NT2/D1 (cell line): ENCODE measurements at regions not wholly inside any gene's neighbourhood (a gene's known extent, or its start where the extent isn't known, plus 50 kb on each side); places are given as distances from the start of the nearest gene placed in this dataset.
A peak's percentile ranks its signal among the peaks of the same experiment; 100 is the strongest.

Experiments used
- DNase-seq: peaks from one replicate; pipeline ENCODE4 v3.0.0-alpha.2; 2011; ENCODE audit warnings: low read depth, low spot score
- H3K27me3 ChIP-seq: 2 replicates; pipeline ENCODE4 v1.6.0; 2011; ENCODE audit warnings: mild to moderate bottlenecking; ENCODE audit not compliant: insufficient read length, insufficient read depth
- H3K36me3 ChIP-seq: 2 replicates; pipeline ENCODE4 v1.6.1; 2011; ENCODE audit warnings: mild to moderate bottlenecking, low read length, mixed read lengths; ENCODE audit not compliant: insufficient read depth, insufficient read length
- H3K4me1 ChIP-seq: 2 replicates; pipeline ENCODE4 v1.5.1; 2011; ENCODE audit not compliant: insufficient read depth, insufficient read length
- H3K4me3 ChIP-seq: 2 replicates; pipeline ENCODE4 v1.5.1; 2011; ENCODE audit warnings: low read depth; ENCODE audit not compliant: insufficient read length
- H3K9ac ChIP-seq: 2 replicates; pipeline ENCODE4 v1.6.0; 2011; ENCODE audit warnings: low read depth; ENCODE audit not compliant: insufficient read length
- H3K9me3 ChIP-seq: 2 replicates; pipeline ENCODE4 v1.5.1; 2011; ENCODE audit warnings: mild to moderate bottlenecking, low read length; ENCODE audit not compliant: insufficient read depth
- SUZ12 ChIP-seq: IDR thresholded peaks from 2 replicates; pipeline ENCODE4 v1.6.1; 2011; ENCODE audit not compliant: insufficient read length, insufficient read depth; ENCODE audit errors: extremely low read depth
- YY1 ChIP-seq: IDR thresholded peaks from 2 replicates; pipeline ENCODE4 v1.6.1; 2011; ENCODE audit not compliant: insufficient read length, insufficient read depth
- ZNF274 ChIP-seq: IDR thresholded peaks from 2 replicates; pipeline ENCODE4 v1.6.1; 2011; ENCODE audit warnings: mild to moderate bottlenecking, low read depth, low read length

DNA sequence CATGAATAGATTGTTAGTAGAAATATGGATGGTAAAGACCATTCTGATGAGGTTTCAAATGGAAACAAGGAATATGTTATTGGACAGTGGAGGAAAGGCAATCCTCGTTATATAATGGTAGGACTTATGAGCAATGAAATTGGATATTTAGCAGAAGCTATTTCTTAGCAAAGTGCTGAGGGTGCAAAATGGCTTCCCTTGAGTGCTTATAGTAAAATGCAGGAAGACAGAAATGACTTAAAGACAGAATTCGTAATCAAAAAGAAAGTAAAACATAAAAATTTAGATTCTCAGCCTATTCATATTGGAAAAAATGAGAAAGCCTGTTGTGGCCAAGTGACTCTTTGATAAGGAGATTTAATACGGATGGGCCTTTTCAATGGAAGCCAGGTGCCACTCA is 102.1 kb upstream of the ADRA1B start:
- H3K9me3 ChIP-seq, result no peaks in the 10 kb centered on the region
- no peaks in the 10 kb centered on the region for H3K27me3 ChIP-seq
- no peak for DNase-seq
- H3K4me1 ChIP-seq, result no peaks in the 10 kb centered on the region
- no peak overlapping the region for H3K4me3 ChIP-seq
- TF ChIP-seq SUZ12 (no peak), ZNF274 (no peak)
- no peak overlapping the region for H3K9ac ChIP-seq
- no peaks in the 10 kb centered on the region for H3K36me3 ChIP-seq

DNA sequence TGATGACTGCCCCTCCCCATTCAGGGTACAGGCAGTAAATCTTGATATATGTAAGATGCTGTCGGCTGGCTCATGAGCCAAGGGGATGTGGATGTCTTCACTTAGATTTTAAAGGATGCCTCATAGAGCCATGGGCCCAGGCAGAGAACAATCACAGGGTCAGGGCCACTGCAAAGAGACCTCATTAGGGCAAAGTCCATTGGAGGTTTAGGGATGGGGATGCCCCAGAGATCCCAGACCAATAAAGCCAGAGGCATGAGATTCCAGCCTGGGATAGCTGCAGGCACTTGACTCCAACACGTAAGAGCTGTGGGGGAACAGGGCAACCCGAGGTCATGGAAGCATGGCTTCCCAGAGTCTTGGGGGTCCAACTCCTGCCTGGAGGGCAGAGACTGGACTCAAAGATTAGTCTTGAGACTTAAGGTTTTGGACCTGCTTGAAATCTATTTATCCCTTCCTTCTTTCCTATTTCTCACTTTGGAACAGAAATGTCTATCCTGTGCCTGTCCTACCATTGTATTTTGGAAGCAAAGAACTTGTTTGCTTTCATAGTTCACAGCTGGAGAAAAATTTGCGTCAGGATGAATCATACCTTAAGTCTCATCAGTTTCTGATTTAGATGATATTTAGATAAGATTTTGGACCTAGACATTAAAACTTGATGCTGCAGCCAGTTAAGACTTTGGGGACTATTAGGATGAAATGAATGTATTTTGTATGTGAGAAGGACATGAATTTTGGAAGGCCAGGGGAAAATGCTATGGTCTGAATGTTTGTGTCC is 101.3 kb upstream of the ADRA1B start:
- no peak for DNase-seq
- Histone ChIP-seq H3K4me3 (no peak overlapping the region), H3K36me3 (no peaks in the 10 kb centered on the region), H3K9ac (no peak overlapping the region), H3K4me1 (peaks cover 4% of the 10 kb centered on the region), H3K27me3 (no peaks in the 10 kb centered on the region), H3K9me3 (no peaks in the 10 kb centered on the region)
- TF ChIP-seq SUZ12, result no peak
- no peak for TF ChIP-seq YY1
- TF ChIP-seq ZNF274, result no peak

DNA sequence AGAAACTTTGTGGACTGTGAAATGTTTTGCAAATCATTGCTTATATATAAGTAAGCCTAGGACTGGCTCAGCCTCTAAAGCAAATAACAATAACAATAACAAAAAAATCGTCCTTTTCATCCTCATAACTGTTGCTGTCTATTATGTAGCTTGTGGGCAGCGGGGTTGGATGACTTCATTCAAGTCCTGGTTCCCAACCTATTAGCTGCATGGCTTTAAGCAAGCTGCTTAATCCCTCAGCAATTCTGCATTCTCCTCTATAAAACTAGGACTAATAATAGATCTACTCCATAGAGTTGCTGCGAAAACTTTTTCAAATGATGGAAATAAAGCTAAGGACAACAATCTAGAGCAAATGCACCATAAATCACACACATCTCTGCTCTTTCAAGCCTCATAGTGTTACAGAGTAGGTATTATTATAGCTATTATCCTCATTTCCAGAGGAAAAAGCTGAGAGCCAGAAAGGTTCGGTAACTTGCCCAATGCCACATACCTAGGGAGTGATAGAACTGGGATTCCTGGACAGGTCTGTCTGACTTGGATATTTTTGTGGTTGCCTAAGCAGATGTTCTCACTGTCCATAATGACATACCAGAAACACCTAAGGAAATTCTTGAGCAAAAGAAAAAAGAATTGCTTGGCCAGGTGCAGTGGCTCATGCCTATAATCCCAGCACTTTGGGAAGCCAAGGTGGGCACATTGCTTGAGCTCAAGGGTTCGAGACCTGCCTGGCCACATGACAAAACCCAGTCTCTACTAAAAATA is 98.8 kb upstream of the ADRA1B start:
- no peaks in the 10 kb centered on the region for H3K9me3 ChIP-seq
- no peak for DNase-seq
- no peak overlapping the region for H3K4me3 ChIP-seq
- peaks cover 6% of the 10 kb centered on the region for H3K4me1 ChIP-seq
- TF ChIP-seq SUZ12 (no peak), ZNF274 (no peak), YY1 (no peak)
- H3K36me3 ChIP-seq, result no peaks in the 10 kb centered on the region
- H3K9ac ChIP-seq, result no peak overlapping the region
- no peaks in the 10 kb centered on the region for H3K27me3 ChIP-seq

DNA sequence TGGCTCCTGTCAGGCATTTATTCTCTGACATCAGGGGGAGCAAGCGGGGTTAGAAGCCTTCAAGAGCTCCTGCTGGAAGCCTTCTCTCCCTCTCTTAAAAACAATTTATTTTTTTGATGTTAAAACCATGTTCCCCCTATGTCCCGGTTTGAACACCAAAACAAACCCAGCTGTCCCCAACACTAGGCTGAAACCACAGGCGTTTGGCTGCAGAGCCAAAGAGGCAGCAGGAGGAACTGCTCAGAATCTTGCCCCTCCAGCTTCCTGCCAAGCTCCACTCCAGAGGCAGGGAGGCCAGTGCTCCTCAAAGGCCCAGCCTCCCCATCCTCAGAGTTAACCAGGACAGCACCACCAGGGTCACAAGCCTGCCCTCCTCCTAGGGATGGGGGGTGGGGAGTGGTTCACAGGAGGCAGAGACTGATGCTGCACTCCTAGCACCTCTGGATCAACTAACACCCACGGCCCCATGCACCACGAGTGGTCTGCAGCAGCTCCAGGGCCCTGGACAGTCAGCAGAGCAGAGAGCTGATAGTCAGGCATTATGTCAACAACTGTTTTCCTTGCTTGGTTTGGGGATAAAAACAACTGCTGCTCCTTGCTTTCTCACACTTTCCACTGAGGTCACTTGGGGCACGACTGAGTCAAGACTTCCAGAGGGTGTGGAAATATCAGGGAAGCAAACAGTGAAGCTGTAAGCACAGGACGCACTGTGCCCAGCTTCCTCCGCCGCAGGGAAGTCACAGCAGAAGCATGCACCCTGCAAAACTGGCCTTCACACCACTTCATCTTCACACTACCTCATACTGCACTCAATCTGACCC is 96.5 kb upstream of the ADRA1B start:
- Histone ChIP-seq H3K9me3 (no peaks in the 10 kb centered on the region), H3K9ac (peak overlapping the region; percentile 21), H3K27me3 (no peaks in the 10 kb centered on the region), H3K4me1 (peaks cover 6% of the 10 kb centered on the region), H3K36me3 (no peaks in the 10 kb centered on the region), H3K4me3 (no peak overlapping the region)
- TF ChIP-seq ZNF274 (no peak), SUZ12 (no peak)
- DNase-seq, result no peak

DNA sequence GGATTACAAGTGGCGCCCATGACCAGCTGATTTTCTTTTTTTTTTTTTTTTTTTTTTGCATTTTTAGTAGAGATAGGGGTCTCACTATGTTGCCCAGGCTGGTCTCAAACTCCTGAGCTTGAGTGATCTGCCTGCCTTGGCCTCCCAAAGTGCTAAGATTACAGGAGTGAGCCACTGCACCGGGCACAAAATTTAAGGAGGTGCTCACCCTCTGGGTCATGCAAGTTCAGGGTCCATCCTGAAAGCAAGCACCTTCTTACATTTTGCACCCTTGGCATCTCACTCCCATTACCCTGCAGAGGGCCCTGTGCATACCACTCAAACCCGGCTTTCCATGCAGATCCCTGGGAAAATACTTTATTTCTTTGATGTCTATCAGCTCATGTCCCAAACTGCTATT is 95.6 kb upstream of the ADRA1B start:
- TF ChIP-seq ZNF274 (no peak), YY1 (no peak), SUZ12 (no peak)
- no peaks in the 10 kb centered on the region for H3K9me3 ChIP-seq
- peaks cover 6% of the 10 kb centered on the region for H3K4me1 ChIP-seq
- H3K4me3 ChIP-seq, result no peak overlapping the region
- no peaks in the 10 kb centered on the region for H3K36me3 ChIP-seq
- DNase-seq, result no peak
- no peaks in the 10 kb centered on the region for H3K27me3 ChIP-seq
- no peak overlapping the region for H3K9ac ChIP-seq

DNA sequence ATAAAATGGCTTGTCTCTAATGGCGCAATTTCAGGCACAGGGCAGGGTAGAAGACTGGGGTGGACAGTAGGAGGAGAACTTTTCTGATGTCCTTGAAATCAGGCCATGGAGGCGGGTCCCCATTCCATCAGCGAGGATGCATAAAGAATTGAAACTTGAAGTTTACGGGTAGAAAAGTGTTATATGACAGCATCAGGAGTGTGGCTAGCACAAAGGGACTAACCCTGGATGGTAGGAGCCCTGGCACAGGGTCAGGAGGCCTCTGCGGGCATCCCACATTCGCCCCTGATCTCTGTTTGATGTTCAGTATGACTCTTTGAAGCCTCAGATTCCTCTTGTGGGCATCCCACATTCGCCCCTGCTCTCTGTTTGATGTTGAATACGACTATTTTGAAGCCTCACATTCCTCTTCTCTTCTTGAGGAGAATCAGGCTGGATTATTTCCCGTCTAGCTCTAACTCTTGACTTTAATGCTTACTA is 94.8 kb upstream of the ADRA1B start:
- Histone ChIP-seq H3K9me3 (no peaks in the 10 kb centered on the region), H3K4me3 (no peak overlapping the region), H3K27me3 (no peaks in the 10 kb centered on the region), H3K4me1 (peaks cover 10% of the 10 kb centered on the region), H3K9ac (no peak overlapping the region), H3K36me3 (no peaks in the 10 kb centered on the region)
- DNase-seq, result no peak
- TF ChIP-seq YY1 (no peak), SUZ12 (no peak), ZNF274 (no peak)
